Astrocyte (in vitro differentiated cells and primary cell): ENCODE measurements at regions not wholly inside any gene's neighbourhood (a gene's known extent, or its start where the extent isn't known, plus 50 kb on each side); places are given as distances from the start of the nearest gene placed in this dataset.
"Not testable (repeated sequence)": the region's sequence is repeated elsewhere in the genome, so short reads cannot be mapped to it uniquely, and the experiment has no call there.

Experiments used
- EZH2 ChIP-seq: IDR thresholded peaks from 2 replicates; pipeline ENCODE4 v1.6.1; 2012; ENCODE audit warnings: mild to moderate bottlenecking, low read length, inconsistent platforms; ENCODE audit not compliant: insufficient read depth
- TF ChIP-seq, protein P1 (sequence below): IDR thresholded peaks from 2 replicates; pipeline ENCODE4 v1.5.1; 2011; ENCODE audit warnings: low read depth, mild to moderate bottlenecking, inconsistent platforms, low read length, moderate library complexity; ENCODE audit not compliant: insufficient read depth

DNA sequence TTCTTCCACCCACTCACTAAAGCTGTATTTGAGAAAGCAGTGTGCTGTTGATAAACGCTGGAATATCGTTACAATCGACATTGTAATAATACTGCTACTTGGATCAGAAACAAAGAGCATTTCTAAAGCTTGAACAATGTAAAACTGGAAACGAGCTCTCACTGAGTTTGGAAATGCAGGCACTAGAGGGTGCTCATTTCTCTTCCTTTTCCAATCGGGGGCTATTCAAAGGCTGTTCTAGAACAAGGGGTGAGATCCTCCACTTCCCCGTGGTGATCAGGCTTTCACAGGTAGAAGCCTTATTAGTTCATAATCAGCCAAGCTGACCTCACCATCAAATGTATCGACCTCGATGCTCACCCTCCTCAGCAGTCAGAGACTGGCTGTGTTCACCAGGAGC is 245.3 kb upstream of the PRSS1 start:
- TF ChIP-seq, protein P1, sequence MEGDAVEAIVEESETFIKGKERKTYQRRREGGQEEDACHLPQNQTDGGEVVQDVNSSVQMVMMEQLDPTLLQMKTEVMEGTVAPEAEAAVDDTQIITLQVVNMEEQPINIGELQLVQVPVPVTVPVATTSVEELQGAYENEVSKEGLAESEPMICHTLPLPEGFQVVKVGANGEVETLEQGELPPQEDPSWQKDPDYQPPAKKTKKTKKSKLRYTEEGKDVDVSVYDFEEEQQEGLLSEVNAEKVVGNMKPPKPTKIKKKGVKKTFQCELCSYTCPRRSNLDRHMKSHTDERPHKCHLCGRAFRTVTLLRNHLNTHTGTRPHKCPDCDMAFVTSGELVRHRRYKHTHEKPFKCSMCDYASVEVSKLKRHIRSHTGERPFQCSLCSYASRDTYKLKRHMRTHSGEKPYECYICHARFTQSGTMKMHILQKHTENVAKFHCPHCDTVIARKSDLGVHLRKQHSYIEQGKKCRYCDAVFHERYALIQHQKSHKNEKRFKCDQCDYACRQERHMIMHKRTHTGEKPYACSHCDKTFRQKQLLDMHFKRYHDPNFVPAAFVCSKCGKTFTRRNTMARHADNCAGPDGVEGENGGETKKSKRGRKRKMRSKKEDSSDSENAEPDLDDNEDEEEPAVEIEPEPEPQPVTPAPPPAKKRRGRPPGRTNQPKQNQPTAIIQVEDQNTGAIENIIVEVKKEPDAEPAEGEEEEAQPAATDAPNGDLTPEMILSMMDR: not testable (repeated sequence)
- not testable (repeated sequence) for TF ChIP-seq EZH2
